GM23338 (cell line): ENCODE measurements at regions not wholly inside any gene's neighbourhood (a gene's known extent, or its start where the extent isn't known, plus 50 kb on each side); places are given as distances from the start of the nearest gene placed in this dataset.

Experiments used
- ATAC-seq: fragments of 200-7000 bp; cut with Tn5 transposase; 3 replicates; pipeline ENCODE4 v1.9.1; 2020
- DNase-seq: peaks from one replicate; pipeline ENCODE4 v3.0.0-alpha.2; 2015; ENCODE audit warnings: low spot score
- H2AFZ ChIP-seq: fragments of 200-600 bp; sonication (generic); 2 replicates; pipeline ENCODE4 v1.8.0; 2016; ENCODE audit warnings: antibody characterized with exemption, mild to moderate bottlenecking, moderate library complexity
- H3F3A ChIP-seq: fragments of 200-600 bp; sonication (generic); replicated peaks from 2 replicates; pipeline ENCODE4 v1.8.0; 2017; ENCODE audit warnings: antibody characterized with exemption, mixed run types, low read depth
- H3K27ac ChIP-seq: fragments of 200-600 bp; sonication (generic); 2 replicates; pipeline ENCODE4 v1.6.1; 2016; ENCODE audit warnings: low read depth
- H3K27me3 ChIP-seq: fragments of 200-600 bp; sonication (generic); 2 replicates; pipeline ENCODE4 v1.8.0; 2016; ENCODE audit warnings: mild to moderate bottlenecking, mixed run types, moderate library complexity; ENCODE audit not compliant: insufficient read depth
- H3K36me3 ChIP-seq: fragments of 200-600 bp; sonication (generic); 2 replicates; pipeline ENCODE4 v1.8.0; 2016; ENCODE audit warnings: mild to moderate bottlenecking; ENCODE audit not compliant: insufficient read depth
- H3K4me1 ChIP-seq: fragments of 200-600 bp; sonication (generic); 2 replicates; pipeline ENCODE4 v1.8.0; 2016; ENCODE audit warnings: mild to moderate bottlenecking, moderate library complexity; ENCODE audit not compliant: insufficient read depth
- H3K4me2 ChIP-seq: fragments of 200-600 bp; sonication (generic); 2 replicates; pipeline ENCODE4 v1.7.1; 2017; ENCODE audit warnings: mixed run types
- H3K4me3 ChIP-seq: fragments of 200-600 bp; sonication (generic); 2 replicates; pipeline ENCODE4 v1.6.1; 2016; ENCODE audit warnings: mixed run types
- H3K79me2 ChIP-seq: fragments of 200-600 bp; sonication (generic); replicated peaks from 2 replicates; pipeline ENCODE4 v1.8.0; 2017; ENCODE audit warnings: mild to moderate bottlenecking; ENCODE audit not compliant: insufficient read depth
- H3K9me2 ChIP-seq: fragments of 200-600 bp; sonication (generic); 2 replicates; pipeline ENCODE4 v1.8.0; 2017; ENCODE audit not compliant: insufficient read depth
- H4K20me1 ChIP-seq: fragments of 200-600 bp; sonication (generic); replicated peaks from 2 replicates; pipeline ENCODE4 v1.8.0; 2017; ENCODE audit warnings: mild to moderate bottlenecking; ENCODE audit not compliant: insufficient read depth
- H3K27ac Mint-ChIP-seq: 2 replicates; pipeline ENCODE4 v1.8.0; 2020; ENCODE audit warnings: inconsistent platforms, mild to moderate bottlenecking, moderate library complexity, mixed read lengths
- H3K27me3 Mint-ChIP-seq: 3 replicates; pipeline ENCODE4 v1.8.0; 2022; ENCODE audit warnings: low read depth, mild to moderate bottlenecking, moderate library complexity, mixed read lengths, inconsistent platforms; ENCODE audit not compliant: insufficient read depth, poor library complexity
- H3K36me3 Mint-ChIP-seq: 3 replicates; pipeline ENCODE4 v1.8.0; 2021; ENCODE audit warnings: low read depth, mild to moderate bottlenecking, inconsistent platforms, moderate library complexity, mixed read lengths
- H3K4me1 Mint-ChIP-seq: 3 replicates; pipeline ENCODE4 v1.8.0; 2020; ENCODE audit warnings: mild to moderate bottlenecking, inconsistent platforms, mixed read lengths
- H3K4me3 Mint-ChIP-seq: 3 replicates; pipeline ENCODE4 v1.8.0; 2021; ENCODE audit warnings: moderate library complexity, mild to moderate bottlenecking, inconsistent platforms, mixed read lengths
- H3K9me3 Mint-ChIP-seq: 3 replicates; pipeline ENCODE4 v1.8.0; 2020; ENCODE audit warnings: moderate library complexity, mild to moderate bottlenecking, inconsistent platforms, mixed read lengths
- CREB1 ChIP-seq: fragments of 250-450 bp; sonication (Bioruptor Pico); IDR thresholded peaks from 2 replicates; pipeline ENCODE4 v1.5.0; 2020; ENCODE audit warnings: low read depth, mild to moderate bottlenecking, moderate library complexity
- EZH2 ChIP-seq: fragments of 200-600 bp; sonication (generic); IDR thresholded peaks from one replicate; pipeline ENCODE4 v1.8.0; 2017; ENCODE audit warnings: antibody characterized with exemption, mild to moderate bottlenecking, low read depth; ENCODE audit not compliant: unreplicated experiment
- EZH2phosphoT487 ChIP-seq: fragments of 200-600 bp; sonication (generic); IDR thresholded peaks from one replicate; pipeline ENCODE4 v1.8.1; 2018; ENCODE audit warnings: antibody characterized with exemption; ENCODE audit not compliant: unreplicated experiment
- JUNB ChIP-seq: IDR thresholded peaks from one replicate; pipeline ENCODE4 v1.6.1; 2016; ENCODE audit warnings: antibody characterized with exemption; ENCODE audit not compliant: unreplicated experiment
- NANOG ChIP-seq: IDR thresholded peaks from 2 replicates; pipeline ENCODE4 v1.6.1; 2016; ENCODE audit warnings: antibody characterized with exemption, borderline replicate concordance
- POLR2AphosphoS5 ChIP-seq: IDR thresholded peaks from 2 replicates; pipeline ENCODE4 v1.6.1; 2016; ENCODE audit warnings: antibody characterized with exemption, low read depth
- STAT1 ChIP-seq: IDR thresholded peaks from one replicate; pipeline ENCODE4 v1.6.1; 2016; ENCODE audit warnings: antibody characterized with exemption; ENCODE audit not compliant: unreplicated experiment
- ZNF114 ChIP-seq: fragments of 250-450 bp; sonication (Bioruptor Pico); IDR thresholded peaks from 2 replicates; pipeline ENCODE4 v1.5.0; 2020; ENCODE audit warnings: mild to moderate bottlenecking, moderate library complexity
- ZNF331 ChIP-seq: fragments of 250-450 bp; sonication (Bioruptor Pico); IDR thresholded peaks from 2 replicates; pipeline ENCODE4 v1.5.0; 2020; ENCODE audit warnings: low read depth, mild to moderate bottlenecking, moderate library complexity
- ZNF462 ChIP-seq: fragments of 250-450 bp; sonication (Bioruptor Pico); IDR thresholded peaks from 2 replicates; pipeline ENCODE4 v1.5.0; 2020; ENCODE audit warnings: mild to moderate bottlenecking, moderate library complexity
- TF ChIP-seq, protein P1 (sequence below), 2 experiments: fragments of 200-600 bp in 1 of 2; sonication (generic) in 1 of 2; conservative IDR thresholded peaks; 2 replicates each; pipeline versions ENCODE4 v1.5.1 to v1.6.1; 2016 to 2017; ENCODE audit warnings: antibody characterized with exemption in 2 of 2, low read depth in 2 of 2, mild to moderate bottlenecking in 2 of 2, moderate library complexity in 1 of 2
- TF ChIP-seq, protein P2 (sequence below): IDR thresholded peaks from one replicate; pipeline ENCODE4 v1.6.1; 2018; ENCODE audit warnings: antibody characterized with exemption; ENCODE audit not compliant: unreplicated experiment
- TF ChIP-seq, protein P3 (sequence below): IDR thresholded peaks from 2 replicates; pipeline ENCODE4 v1.6.1; 2016; ENCODE audit warnings: antibody characterized with exemption

DNA sequence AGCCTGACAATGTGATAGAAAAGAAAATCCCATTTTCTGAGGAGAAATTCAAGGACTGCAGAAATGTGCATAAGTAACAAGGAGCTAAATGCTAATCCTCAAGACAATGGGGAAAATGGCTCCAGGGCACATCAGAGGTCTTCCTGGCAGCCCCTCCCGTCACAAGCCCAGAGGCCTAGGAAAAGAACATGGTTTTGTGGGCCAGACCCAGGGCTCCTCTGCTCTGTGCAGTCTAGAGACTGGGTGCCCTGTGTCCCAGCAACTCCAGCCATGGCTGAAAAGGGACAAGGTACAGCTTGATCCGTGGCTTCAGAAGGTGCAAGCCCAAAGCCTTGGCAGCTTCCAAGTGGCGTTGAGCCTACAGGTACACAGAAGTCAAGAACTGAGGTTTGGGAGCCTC is 176.8 kb upstream of the SUCLG2 start:
- ATAC-seq, result no peak
- Histone ChIP-seq H3K4me2 (no peak overlapping the region), H3K4me1 (no peaks in the 10 kb centered on the region), H3K36me3 (peaks cover 3% of the 10 kb centered on the region; the same call in 1 of the 2 replicates), H3F3A (no peaks in the 10 kb centered on the region), H3K4me3 (no peak overlapping the region), H3K27ac (no peak overlapping the region), H3K9me2 (peaks cover 2% of the 10 kb centered on the region; the same call in 1 of the 2 replicates), H4K20me1 (no peaks in the 10 kb centered on the region), H3K27me3 (no peaks in the 10 kb centered on the region), H3K79me2 (no peaks in the 10 kb centered on the region), H2AFZ (no peak overlapping the region)
- H3K4me1 Mint-ChIP-seq, result no peaks in the 10 kb centered on the region
- no peak for DNase-seq
- peaks cover 8% of the 10 kb centered on the region; the same call in 2 of the 3 replicates for H3K36me3 Mint-ChIP-seq
- no peak overlapping the region for H3K27ac Mint-ChIP-seq
- no peak for TF ChIP-seq ZNF462 (CRISPR knock-in tag)
- TF ChIP-seq CREB1 (CRISPR knock-in tag), result no peak
- TF ChIP-seq EZH2phosphoT487, result no peak
- TF ChIP-seq, protein P1, sequence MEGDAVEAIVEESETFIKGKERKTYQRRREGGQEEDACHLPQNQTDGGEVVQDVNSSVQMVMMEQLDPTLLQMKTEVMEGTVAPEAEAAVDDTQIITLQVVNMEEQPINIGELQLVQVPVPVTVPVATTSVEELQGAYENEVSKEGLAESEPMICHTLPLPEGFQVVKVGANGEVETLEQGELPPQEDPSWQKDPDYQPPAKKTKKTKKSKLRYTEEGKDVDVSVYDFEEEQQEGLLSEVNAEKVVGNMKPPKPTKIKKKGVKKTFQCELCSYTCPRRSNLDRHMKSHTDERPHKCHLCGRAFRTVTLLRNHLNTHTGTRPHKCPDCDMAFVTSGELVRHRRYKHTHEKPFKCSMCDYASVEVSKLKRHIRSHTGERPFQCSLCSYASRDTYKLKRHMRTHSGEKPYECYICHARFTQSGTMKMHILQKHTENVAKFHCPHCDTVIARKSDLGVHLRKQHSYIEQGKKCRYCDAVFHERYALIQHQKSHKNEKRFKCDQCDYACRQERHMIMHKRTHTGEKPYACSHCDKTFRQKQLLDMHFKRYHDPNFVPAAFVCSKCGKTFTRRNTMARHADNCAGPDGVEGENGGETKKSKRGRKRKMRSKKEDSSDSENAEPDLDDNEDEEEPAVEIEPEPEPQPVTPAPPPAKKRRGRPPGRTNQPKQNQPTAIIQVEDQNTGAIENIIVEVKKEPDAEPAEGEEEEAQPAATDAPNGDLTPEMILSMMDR (conservative IDR thresholded peaks at IDR 0.05; ENCODE audit: low read depth in 2 of 2), result no peak
- TF ChIP-seq, protein P2, sequence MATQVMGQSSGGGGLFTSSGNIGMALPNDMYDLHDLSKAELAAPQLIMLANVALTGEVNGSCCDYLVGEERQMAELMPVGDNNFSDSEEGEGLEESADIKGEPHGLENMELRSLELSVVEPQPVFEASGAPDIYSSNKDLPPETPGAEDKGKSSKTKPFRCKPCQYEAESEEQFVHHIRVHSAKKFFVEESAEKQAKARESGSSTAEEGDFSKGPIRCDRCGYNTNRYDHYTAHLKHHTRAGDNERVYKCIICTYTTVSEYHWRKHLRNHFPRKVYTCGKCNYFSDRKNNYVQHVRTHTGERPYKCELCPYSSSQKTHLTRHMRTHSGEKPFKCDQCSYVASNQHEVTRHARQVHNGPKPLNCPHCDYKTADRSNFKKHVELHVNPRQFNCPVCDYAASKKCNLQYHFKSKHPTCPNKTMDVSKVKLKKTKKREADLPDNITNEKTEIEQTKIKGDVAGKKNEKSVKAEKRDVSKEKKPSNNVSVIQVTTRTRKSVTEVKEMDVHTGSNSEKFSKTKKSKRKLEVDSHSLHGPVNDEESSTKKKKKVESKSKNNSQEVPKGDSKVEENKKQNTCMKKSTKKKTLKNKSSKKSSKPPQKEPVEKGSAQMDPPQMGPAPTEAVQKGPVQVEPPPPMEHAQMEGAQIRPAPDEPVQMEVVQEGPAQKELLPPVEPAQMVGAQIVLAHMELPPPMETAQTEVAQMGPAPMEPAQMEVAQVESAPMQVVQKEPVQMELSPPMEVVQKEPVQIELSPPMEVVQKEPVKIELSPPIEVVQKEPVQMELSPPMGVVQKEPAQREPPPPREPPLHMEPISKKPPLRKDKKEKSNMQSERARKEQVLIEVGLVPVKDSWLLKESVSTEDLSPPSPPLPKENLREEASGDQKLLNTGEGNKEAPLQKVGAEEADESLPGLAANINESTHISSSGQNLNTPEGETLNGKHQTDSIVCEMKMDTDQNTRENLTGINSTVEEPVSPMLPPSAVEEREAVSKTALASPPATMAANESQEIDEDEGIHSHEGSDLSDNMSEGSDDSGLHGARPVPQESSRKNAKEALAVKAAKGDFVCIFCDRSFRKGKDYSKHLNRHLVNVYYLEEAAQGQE, result no peak
- TF ChIP-seq, protein P3, sequence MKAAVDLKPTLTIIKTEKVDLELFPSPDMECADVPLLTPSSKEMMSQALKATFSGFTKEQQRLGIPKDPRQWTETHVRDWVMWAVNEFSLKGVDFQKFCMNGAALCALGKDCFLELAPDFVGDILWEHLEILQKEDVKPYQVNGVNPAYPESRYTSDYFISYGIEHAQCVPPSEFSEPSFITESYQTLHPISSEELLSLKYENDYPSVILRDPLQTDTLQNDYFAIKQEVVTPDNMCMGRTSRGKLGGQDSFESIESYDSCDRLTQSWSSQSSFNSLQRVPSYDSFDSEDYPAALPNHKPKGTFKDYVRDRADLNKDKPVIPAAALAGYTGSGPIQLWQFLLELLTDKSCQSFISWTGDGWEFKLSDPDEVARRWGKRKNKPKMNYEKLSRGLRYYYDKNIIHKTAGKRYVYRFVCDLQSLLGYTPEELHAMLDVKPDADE, result no peak
- no peak for TF ChIP-seq ZNF331 (CRISPR knock-in tag)
- no peak for TF ChIP-seq NANOG
- TF ChIP-seq STAT1, result no peak
- no peak for TF ChIP-seq ZNF114 (CRISPR knock-in tag)
- TF ChIP-seq JUNB, result no peak
- no peak for TF ChIP-seq POLR2AphosphoS5
- TF ChIP-seq EZH2, result no peak
- H3K27me3 Mint-ChIP-seq, result no peaks in the 10 kb centered on the region
- no peak overlapping the region for H3K4me3 Mint-ChIP-seq
- peaks cover 32% of the 10 kb centered on the region for H3K9me3 Mint-ChIP-seq
